ENCODE measurements at regions not wholly inside any gene's neighbourhood (a gene's known extent, or its start where the extent isn't known, plus 50 kb on each side); places are given as distances from the start of the nearest gene placed in this dataset.

DNA sequence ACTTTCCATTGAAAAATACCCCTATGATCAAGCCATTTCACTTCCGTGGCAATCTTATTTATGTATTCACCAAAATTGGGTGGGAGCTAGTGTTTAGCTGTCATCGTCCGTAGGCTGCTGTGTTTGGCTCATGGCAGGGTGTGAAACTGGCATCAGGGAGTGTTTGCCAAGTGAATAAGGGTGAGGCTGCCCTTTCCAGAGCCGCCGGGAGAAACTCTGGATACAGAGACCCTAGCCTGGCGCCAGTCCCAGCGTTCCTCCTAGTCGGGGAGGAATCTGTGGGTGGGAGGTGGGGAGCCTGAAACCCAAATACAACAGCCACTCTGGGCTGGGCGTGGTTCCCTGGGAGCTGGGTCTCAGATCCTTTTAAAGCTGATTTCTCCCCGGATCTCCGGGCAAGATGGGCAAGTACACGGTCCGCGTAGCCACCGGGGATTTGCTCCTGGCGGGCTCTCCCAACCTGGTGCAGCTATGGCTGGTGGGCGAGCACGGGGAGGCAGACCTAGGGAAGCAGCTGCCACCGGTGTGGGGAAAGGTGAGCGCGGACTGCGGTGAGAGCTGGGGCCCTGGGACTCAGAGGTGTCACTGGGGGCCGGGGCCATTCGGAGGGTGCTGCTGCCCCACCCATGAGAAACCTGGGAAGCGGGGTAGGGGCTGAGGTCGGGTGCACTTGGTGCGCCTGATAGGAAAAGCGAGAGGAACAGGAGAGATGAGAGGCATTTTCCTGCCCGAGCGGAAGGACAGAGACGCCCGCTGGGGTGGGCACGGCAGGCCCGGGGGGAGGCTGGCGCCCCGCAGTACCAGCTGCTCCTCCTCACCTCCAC, 62.1 kb upstream of the TEKT1 start:
- Mint-ChIP-seq H3K9me3 (peaks cover 1% of the 10 kb centered on the region), H3K4me1 (no peaks in the 10 kb centered on the region), H3K27me3 (peaks cover 25% of the 10 kb centered on the region), H3K36me3 (ENCODE audit: low read depth) (no peaks in the 10 kb centered on the region), H3K27ac (no peak overlapping the region), H3K4me3 (no peak overlapping the region)
- DNase-seq (no peak), ATAC-seq (no peak)

DNA sequence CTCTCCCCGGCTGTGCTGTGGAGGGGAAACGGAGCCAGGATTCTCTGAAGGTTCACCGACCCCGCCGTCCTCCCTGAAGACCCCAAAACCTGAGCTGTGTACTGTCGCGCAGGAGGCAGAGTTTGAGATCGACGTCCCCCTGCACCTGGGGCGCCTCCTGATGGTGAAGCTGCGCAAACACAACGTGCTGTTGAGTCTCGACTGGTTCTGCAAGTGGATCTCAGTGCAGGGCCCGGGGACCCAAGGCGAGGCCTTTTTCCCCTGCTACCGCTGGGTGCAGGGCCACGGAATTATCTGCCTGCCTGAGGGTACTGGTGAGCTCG, 62.6 kb upstream of the TEKT1 start:
- DNase-seq: peak; percentile 54
- Mint-ChIP-seq H3K36me3 (ENCODE audit: low read depth) (no peaks in the 10 kb centered on the region), H3K4me3 (no peak overlapping the region), H3K9me3 (no peaks in the 10 kb centered on the region), H3K27ac (no peak overlapping the region), H3K27me3 (peaks cover 23% of the 10 kb centered on the region), H3K4me1 (no peaks in the 10 kb centered on the region)
- ATAC-seq: no peak

GRCh38 chr17:6901086-6901485, 69.6 kb upstream of the TEKT1 start:
- H3K36me3 Mint-ChIP-seq (ENCODE audit: low read depth): no peaks in the 10 kb centered on the region
- H3K4me3 Mint-ChIP-seq: no peak overlapping the region
- DNase-seq (no peak), ATAC-seq (no peak)
- H3K9me3 Mint-ChIP-seq: no peaks in the 10 kb centered on the region
- no peaks in the 10 kb centered on the region for H3K4me1 Mint-ChIP-seq
- H3K27ac Mint-ChIP-seq: no peak overlapping the region
- H3K27me3 Mint-ChIP-seq: no peaks in the 10 kb centered on the region

DNA sequence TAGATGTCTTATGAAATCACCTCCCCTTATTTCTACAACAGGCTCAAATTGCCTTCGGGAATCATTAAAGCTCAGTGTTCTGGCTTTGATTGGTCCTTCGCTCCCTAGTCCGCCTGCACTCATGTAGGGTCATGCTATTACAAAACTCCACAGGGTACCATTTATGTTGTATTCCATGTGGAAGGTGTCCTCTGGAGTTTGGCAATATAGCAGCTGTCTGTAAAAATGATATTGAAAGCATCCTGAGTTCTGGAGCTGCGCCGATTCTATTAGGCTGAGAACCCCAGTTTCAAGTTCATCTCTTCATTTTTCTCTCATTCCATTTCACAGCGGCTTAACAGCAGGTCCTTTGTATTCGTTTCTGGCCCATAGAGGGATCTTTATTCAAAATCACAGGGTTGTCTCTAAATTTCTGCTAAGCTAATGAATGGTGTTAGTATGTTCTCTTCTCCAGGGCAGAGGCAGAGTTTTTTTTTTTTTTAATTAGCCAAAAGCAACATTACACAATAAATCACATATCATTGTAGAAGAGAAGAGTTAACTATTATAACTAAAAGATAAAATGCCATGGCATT, 71.9 kb upstream of the TEKT1 start:
- Mint-ChIP-seq H3K9me3 (no peaks in the 10 kb centered on the region), H3K27ac (no peak overlapping the region), H3K4me1 (no peaks in the 10 kb centered on the region), H3K27me3 (no peaks in the 10 kb centered on the region), H3K36me3 (ENCODE audit: low read depth) (no peaks in the 10 kb centered on the region), H3K4me3 (no peak overlapping the region)
- no peak for DNase-seq
- ATAC-seq: no peak

- ATAC-seq (no peak), DNase-seq (no peak)
- Mint-ChIP-seq H3K4me1 (peaks cover 5% of the 10 kb centered on the region), H3K9me3 (no peaks in the 10 kb centered on the region), H3K36me3 (ENCODE audit: low read depth) (no peaks in the 10 kb centered on the region), H3K27me3 (peaks cover 2% of the 10 kb centered on the region), H3K27ac (no peak overlapping the region), H3K4me3 (no peak overlapping the region)
These were observed 77.3 kb upstream of the TEKT1 start for GRCh38 chr17:6908807-6909206.

GRCh38 chr17:6910987-6911603, 79.6 kb upstream of the TEKT1 start:
- H3K27ac Mint-ChIP-seq: no peak overlapping the region
- no peak for ATAC-seq

GRCh38 chr17:6912110-6913051, 80.9 kb upstream of the TEKT1 start:
- H3K4me1 Mint-ChIP-seq: peaks cover 11% of the 10 kb centered on the region
- H3K4me3 Mint-ChIP-seq: no peak overlapping the region
- H3K36me3 Mint-ChIP-seq (ENCODE audit: low read depth): no peaks in the 10 kb centered on the region
- no peaks in the 10 kb centered on the region for H3K9me3 Mint-ChIP-seq
- no peak for DNase-seq
- no peak for ATAC-seq
- H3K27me3 Mint-ChIP-seq: peaks cover 4% of the 10 kb centered on the region
- no peak overlapping the region for H3K27ac Mint-ChIP-seq

More at GRCh38 chr17:6910987-6911603, 79.6 kb upstream of the TEKT1 start:
- Mint-ChIP-seq H3K9me3 (no peaks in the 10 kb centered on the region), H3K27me3 (peaks cover 4% of the 10 kb centered on the region), H3K36me3 (ENCODE audit: low read depth) (no peaks in the 10 kb centered on the region), H3K4me1 (peaks cover 11% of the 10 kb centered on the region), H3K4me3 (no peak overlapping the region)
- DNase-seq: no peak

DNA sequence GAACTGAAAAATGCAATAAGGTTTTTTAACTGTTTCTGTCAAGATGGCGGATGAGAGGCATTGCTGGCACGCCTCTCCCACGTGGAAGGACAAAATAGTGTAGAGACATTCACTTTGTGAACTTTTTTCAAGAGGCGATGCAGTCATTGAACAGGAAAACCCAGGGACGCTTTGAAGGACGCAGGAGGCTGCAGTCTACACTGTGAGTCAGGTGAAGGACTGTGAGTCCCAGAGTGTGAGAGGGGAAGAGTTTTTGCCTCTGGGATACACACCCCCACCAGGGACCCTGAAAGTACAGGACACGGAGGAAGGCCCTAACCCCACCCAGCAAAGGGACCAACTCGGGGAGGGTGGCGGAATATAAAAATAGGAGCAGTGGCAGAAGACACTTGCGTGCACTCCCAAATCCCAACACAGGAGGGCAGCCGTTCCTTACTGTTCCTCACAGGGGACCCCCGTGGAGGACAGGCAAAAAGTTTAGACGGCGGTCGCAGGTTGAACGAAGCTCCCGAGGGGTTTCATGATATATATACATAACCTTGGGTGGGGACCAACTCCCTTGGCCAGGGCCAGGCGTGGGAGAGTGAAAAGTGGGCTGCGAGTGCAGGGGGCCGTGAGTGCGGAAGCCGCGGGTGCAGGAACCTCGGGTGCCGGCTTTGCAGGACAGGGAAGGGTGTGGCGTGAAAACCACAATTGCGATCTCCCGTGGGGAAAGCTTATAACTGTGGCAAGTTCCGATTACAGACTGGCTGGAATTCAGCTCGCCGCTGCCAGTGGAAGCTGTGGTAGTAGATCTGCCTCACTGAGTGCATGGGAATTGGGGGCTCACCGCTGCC, 82.0 kb upstream of the ALOX12 start:
- DNase-seq: peak; percentile 85
- Mint-ChIP-seq H3K27me3 (peaks cover 4% of the 10 kb centered on the region), H3K36me3 (ENCODE audit: low read depth) (no peaks in the 10 kb centered on the region), H3K4me3 (peak overlapping the region; percentile 77), H3K9me3 (no peaks in the 10 kb centered on the region), H3K4me1 (peaks cover 11% of the 10 kb centered on the region), H3K27ac (no peak overlapping the region)
- peak; percentile 83 for ATAC-seq

DNA sequence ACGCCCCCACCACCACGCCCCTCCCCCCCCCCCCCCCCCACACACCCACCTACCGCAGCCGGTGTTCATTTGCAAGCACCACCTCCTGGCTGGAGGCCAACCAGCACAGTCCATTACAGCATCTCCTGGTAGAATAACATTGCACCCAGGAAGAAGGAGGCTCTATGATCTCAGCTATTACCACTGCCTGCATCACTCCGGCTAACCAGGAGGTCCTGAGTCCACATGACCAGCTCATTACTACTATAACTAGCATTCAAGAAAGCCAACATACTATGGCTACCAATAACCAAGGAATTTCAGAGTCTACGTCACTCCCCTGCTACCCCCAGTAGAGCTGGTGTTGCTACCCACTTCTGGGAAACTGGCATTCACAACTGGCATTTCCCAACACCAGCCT, 81.1 kb upstream of the ALOX12 start:
- H3K27ac Mint-ChIP-seq: no peak overlapping the region
- peaks cover 4% of the 10 kb centered on the region for H3K27me3 Mint-ChIP-seq
- peaks cover 11% of the 10 kb centered on the region for H3K4me1 Mint-ChIP-seq
- ATAC-seq: no peak
- no peak overlapping the region for H3K4me3 Mint-ChIP-seq
- no peaks in the 10 kb centered on the region for H3K9me3 Mint-ChIP-seq
- no peaks in the 10 kb centered on the region for H3K36me3 Mint-ChIP-seq (ENCODE audit: low read depth)
- peak; percentile 8 for DNase-seq

DNA sequence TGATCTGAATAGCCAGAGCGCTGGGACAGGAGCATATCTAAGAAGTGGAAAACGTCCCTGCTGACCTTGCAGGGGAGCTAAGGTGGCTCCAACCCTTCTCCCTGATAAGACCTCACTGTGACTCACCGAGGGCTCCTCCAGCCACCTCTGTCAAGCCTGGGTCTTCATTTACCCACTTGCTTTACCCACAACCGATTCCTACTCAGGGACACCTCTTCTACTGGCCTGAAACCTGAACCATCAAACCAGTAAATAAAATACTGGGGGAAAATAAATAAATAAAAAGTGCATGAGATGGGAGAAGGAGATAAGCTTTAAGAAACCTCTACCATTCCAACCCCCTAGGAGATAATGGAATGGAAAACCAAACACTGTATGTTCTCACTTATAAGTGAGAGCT, 80.2 kb upstream of the ALOX12 start:
- Mint-ChIP-seq H3K36me3 (ENCODE audit: low read depth) (no peaks in the 10 kb centered on the region), H3K27ac (no peak overlapping the region), H3K9me3 (no peaks in the 10 kb centered on the region), H3K27me3 (peaks cover 4% of the 10 kb centered on the region), H3K4me1 (peaks cover 11% of the 10 kb centered on the region), H3K4me3 (no peak overlapping the region)
- ATAC-seq (no peak), DNase-seq (no peak)

DNA sequence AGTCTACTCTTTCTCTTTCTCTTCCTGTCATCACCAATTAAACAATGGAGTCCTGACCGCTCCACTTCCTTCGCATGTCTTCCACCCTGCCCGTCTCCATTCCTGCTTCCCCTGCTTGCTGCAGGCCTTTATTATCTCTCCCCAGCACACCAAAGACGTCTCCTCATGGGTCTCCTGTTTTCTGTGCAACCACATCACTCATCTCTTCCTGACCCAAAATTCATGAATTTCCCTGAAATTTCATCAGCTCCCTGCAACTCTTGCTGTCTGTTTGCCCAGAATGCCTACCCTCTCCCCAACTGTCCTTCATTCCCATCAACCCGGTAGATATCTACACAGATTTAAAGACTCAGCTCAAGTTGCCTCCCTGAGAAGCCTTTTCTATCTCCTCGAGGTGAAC, 76.7 kb upstream of the ALOX12 start:
- H3K9me3 Mint-ChIP-seq: no peaks in the 10 kb centered on the region
- peaks cover 18% of the 10 kb centered on the region for H3K4me1 Mint-ChIP-seq
- DNase-seq (no peak), ATAC-seq (no peak)
- H3K27me3 Mint-ChIP-seq: no peaks in the 10 kb centered on the region
- H3K27ac Mint-ChIP-seq: no peak overlapping the region
- no peaks in the 10 kb centered on the region for H3K36me3 Mint-ChIP-seq (ENCODE audit: low read depth)
- H3K4me3 Mint-ChIP-seq: no peak overlapping the region

- Mint-ChIP-seq H3K36me3 (ENCODE audit: low read depth) (peaks cover 6% of the 10 kb centered on the region), H3K27ac (no peak overlapping the region), H3K9me3 (peaks cover 6% of the 10 kb centered on the region), H3K4me1 (peaks cover 32% of the 10 kb centered on the region), H3K4me3 (no peak overlapping the region), H3K27me3 (no peaks in the 10 kb centered on the region)
- DNase-seq (no peak), ATAC-seq (no peak)
These were observed 72.5 kb upstream of the ALOX12 start for GRCh38 chr17:6923385-6923784.

DNA sequence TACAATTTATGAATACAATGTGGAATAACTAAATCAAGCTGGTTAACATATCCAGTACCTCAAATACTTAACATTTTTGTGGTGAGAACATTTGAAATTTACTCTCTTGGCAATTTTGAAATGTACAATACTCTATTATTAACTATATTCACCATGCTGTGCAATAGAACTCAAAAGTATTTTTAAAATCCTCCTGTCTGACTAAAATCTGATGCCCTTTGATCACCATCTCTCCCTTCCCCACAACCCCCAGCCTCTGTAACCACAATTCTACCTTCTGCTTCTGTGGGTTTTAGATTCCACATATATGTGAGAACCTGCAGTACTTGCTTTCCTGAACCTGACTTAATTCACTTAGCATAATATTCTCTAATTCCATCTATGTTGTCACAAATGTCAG, 71.6 kb upstream of the ALOX12 start:
- H3K27ac Mint-ChIP-seq: peak overlapping the region; percentile 48
- no peak for DNase-seq
- H3K27me3 Mint-ChIP-seq: no peaks in the 10 kb centered on the region
- H3K9me3 Mint-ChIP-seq: peaks cover 6% of the 10 kb centered on the region
- H3K4me1 Mint-ChIP-seq: peaks cover 32% of the 10 kb centered on the region
- peak overlapping the region; percentile 1 for H3K4me3 Mint-ChIP-seq
- peaks cover 6% of the 10 kb centered on the region for H3K36me3 Mint-ChIP-seq (ENCODE audit: low read depth)
- peak; percentile 57 for ATAC-seq

DNA sequence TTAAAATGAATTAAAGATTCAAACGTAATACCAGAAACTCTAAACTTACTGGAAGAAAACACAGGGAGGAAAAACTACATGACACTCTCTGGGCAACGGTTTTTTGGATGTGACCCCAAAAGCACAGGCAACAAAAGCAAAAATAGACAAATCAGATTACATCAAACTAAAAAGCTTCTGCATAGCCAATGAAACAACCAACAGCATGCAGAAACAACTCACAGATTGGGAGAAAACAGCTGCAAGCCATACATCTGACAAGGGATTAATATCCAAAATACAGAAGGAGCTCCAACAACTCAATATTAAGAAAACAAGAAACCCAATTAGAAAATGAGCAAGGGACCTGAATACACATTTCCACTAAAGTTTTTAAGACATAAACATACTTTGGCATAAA, 69.2 kb upstream of the ALOX12 start:
- Mint-ChIP-seq H3K4me3 (no peak overlapping the region), H3K27ac (no peak overlapping the region), H3K4me1 (peaks cover 29% of the 10 kb centered on the region), H3K36me3 (ENCODE audit: low read depth) (peaks cover 6% of the 10 kb centered on the region), H3K9me3 (peaks cover 6% of the 10 kb centered on the region), H3K27me3 (no peaks in the 10 kb centered on the region)
- ATAC-seq: no peak
- no peak for DNase-seq

All from activated naive CD8-positive, alpha-beta T cell treated with anti-CD3 and anti-CD28 coated beads, Interleukin-2, amount 50 U/mL, for 24 hours (primary cell).